ENCODE measurements at regions not wholly inside any gene's neighbourhood (a gene's known extent, or its start where the extent isn't known, plus 50 kb on each side); places are given as distances from the start of the nearest gene placed in this dataset.
"Not testable (repeated sequence)": the region's sequence is repeated elsewhere in the genome, so short reads cannot be mapped to it uniquely, and the experiment has no call there.

- no peak for ATAC-seq
Measured at GRCh38 chr1:172755099-172755498, 96.2 kb downstream of the FASLG start.

- no peak for ATAC-seq
Measured at GRCh38 chr1:172756024-172756423, 97.1 kb downstream of the FASLG start.

GRCh38 chr1:172758259-172758658 is 99.4 kb downstream of the FASLG start:
- no peak for ATAC-seq

GRCh38 chr1:172760121-172760520 is 101.2 kb downstream of the FASLG start:
- ATAC-seq: no peak

GRCh38 chr1:172761581-172762486 is 102.9 kb downstream of the FASLG start:
- no peak for ATAC-seq

GRCh38 chr1:172763057-172763456 is 104.2 kb downstream of the FASLG start:
- ATAC-seq: no peak

GRCh38 chr1:172764378-172764777 is 105.5 kb downstream of the FASLG start:
- no peak for ATAC-seq

- no peak for ATAC-seq
Measured at GRCh38 chr1:172766462-172766861, 107.6 kb downstream of the FASLG start.

- no peak for ATAC-seq
Measured at GRCh38 chr1:172770071-172770470, 111.2 kb downstream of the FASLG start.

- ATAC-seq: no peak
Measured at GRCh38 chr1:172774561-172774960, 115.7 kb downstream of the FASLG start.

- ATAC-seq: no peak
Measured at GRCh38 chr1:172775606-172776005, 116.7 kb downstream of the FASLG start.

GRCh38 chr1:172776071-172776470 is 117.2 kb downstream of the FASLG start:
- no peak for ATAC-seq

GRCh38 chr1:172777767-172778166 is 118.9 kb downstream of the FASLG start:
- no peak for ATAC-seq

GRCh38 chr1:172778456-172779455 is 119.9 kb downstream of the FASLG start:
- ATAC-seq: no peak

GRCh38 chr1:172779491-172779890 is 120.6 kb downstream of the FASLG start:
- ATAC-seq: no peak

- ATAC-seq: no peak
Measured at GRCh38 chr1:172781513-172782140, 122.7 kb downstream of the FASLG start.

GRCh38 chr1:172789840-172790239 is 130.9 kb downstream of the FASLG start:
- ATAC-seq: no peak

GRCh38 chr1:172790245-172790644 is 131.3 kb downstream of the FASLG start:
- ATAC-seq: no peak

GRCh38 chr1:172793823-172794222 is 134.9 kb downstream of the FASLG start:
- no peak for ATAC-seq

- ATAC-seq: no peak
Measured at GRCh38 chr1:172795741-172796140, 136.8 kb downstream of the FASLG start.

- not testable (repeated sequence) for ATAC-seq
Measured at GRCh38 chr1:172799804-172800203, 140.9 kb downstream of the FASLG start.

GRCh38 chr1:172801771-172802322 is 142.9 kb downstream of the FASLG start:
- no peak for ATAC-seq
